ENCODE measurements at regions not wholly inside any gene's neighbourhood (a gene's known extent, or its start where the extent isn't known, plus 50 kb on each side); places are given as distances from the start of the nearest gene placed in this dataset.
"Not testable (repeated sequence)": the region's sequence is repeated elsewhere in the genome, so short reads cannot be mapped to it uniquely, and the experiment has no call there.

- TF ChIP-seq CTCF (IDR thresholded peaks at IDR 0.05; ENCODE audit: control extremely low read depth in 1 of 3, insufficient read depth in 1 of 3, low read depth in 1 of 3, low read length in 3 of 3); CBX8 (IDR thresholded peaks at IDR 0.05; ENCODE audit: borderline replicate concordance, low read depth, low read length); ATF3 (IDR thresholded peaks at IDR 0.05; ENCODE audit: insufficient read depth, low read depth, low read length); KDM1A (IDR thresholded peaks at IDR 0.05; ENCODE audit: borderline replicate concordance, low read length): not testable (repeated sequence)
Observed at GRCh38 chr2:142729814-142730213, 147.7 kb upstream of the KYNU start.

All from H1 (cell line).